Neuron (in vitro differentiated cells): ENCODE measurements at regions not wholly inside any gene's neighbourhood (a gene's known extent, or its start where the extent isn't known, plus 50 kb on each side); places are given as distances from the start of the nearest gene placed in this dataset.
"Not testable (repeated sequence)": the region's sequence is repeated elsewhere in the genome, so short reads cannot be mapped to it uniquely, and the experiment has no call there.

Experiments
- H2AFZ ChIP-seq: one replicate; pipeline ENCODE4 v1.6.1; 2013; ENCODE audit warnings: low read depth, mild to moderate bottlenecking, inconsistent platforms, low read length, moderate library complexity
- H3K27me3 ChIP-seq: one replicate; pipeline ENCODE4 v1.6.1; 2013; ENCODE audit warnings: low read length; ENCODE audit not compliant: insufficient read depth
- H3K36me3 ChIP-seq: one replicate; pipeline ENCODE4 v1.6.1; 2013; ENCODE audit warnings: low read length; ENCODE audit not compliant: insufficient read depth
- H3K4me1 ChIP-seq: one replicate; pipeline ENCODE4 v1.6.1; 2013; ENCODE audit warnings: low read length; ENCODE audit not compliant: insufficient read depth
- H3K4me3 ChIP-seq: 2 replicates; pipeline ENCODE4 v1.5.1; 2013; ENCODE audit warnings: mild to moderate bottlenecking, low read length, moderate library complexity
- H3K9me3 ChIP-seq: one replicate; pipeline ENCODE4 v1.6.1; 2013; ENCODE audit warnings: low read length

DNA sequence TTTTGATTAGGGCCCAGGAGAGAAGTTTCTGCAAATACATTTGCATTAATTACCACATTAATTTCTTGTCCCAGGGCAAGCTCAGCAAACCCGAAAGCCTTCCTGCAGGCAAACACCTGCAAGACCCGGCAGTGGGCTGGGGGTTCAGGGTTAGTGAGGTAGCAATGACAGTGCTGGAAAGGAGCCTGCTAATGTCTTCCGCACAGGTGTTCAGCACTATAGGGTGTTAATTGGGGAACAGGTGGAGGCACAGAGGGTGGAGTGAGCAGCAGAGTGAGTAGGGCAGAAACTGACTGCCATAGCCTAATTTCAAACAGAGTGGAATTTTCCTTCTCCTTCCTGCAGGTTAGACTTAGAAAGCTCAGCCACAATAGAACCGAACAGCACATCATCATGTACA is 50.9 kb upstream of the UBASH3B start:
- Histone ChIP-seq H3K36me3 (no peaks in the 10 kb centered on the region), H2AFZ (no peak overlapping the region), H3K27me3 (peaks cover 8% of the 10 kb centered on the region), H3K9me3 (no peaks in the 10 kb centered on the region), H3K4me3 (no peak overlapping the region), H3K4me1 (no peaks in the 10 kb centered on the region)

GRCh38 chr11:122601141-122602125 is 54.1 kb upstream of the UBASH3B start:
- Histone ChIP-seq H3K4me1 (no peaks in the 10 kb centered on the region), H3K9me3 (no peaks in the 10 kb centered on the region), H3K27me3 (peaks cover 8% of the 10 kb centered on the region), H3K4me3 (no peak overlapping the region), H3K36me3 (no peaks in the 10 kb centered on the region), H2AFZ (no peak overlapping the region)

- H3K36me3 ChIP-seq, result no peaks in the 10 kb centered on the region
- no peaks in the 10 kb centered on the region for H3K9me3 ChIP-seq
- H3K4me1 ChIP-seq, result no peaks in the 10 kb centered on the region
- peaks cover 7% of the 10 kb centered on the region for H3K27me3 ChIP-seq
- no peak overlapping the region for H3K4me3 ChIP-seq
- H2AFZ ChIP-seq, result no peak overlapping the region
These were observed 55.2 kb upstream of the UBASH3B start for GRCh38 chr11:122600290-122600689.

- Histone ChIP-seq H3K4me1 (no peaks in the 10 kb centered on the region), H3K36me3 (no peaks in the 10 kb centered on the region), H3K4me3 (no peak overlapping the region), H3K9me3 (no peaks in the 10 kb centered on the region), H2AFZ (no peak overlapping the region), H3K27me3 (no peaks in the 10 kb centered on the region)
These were observed 56.1 kb upstream of the UBASH3B start for GRCh38 chr11:122599434-122599833.

DNA sequence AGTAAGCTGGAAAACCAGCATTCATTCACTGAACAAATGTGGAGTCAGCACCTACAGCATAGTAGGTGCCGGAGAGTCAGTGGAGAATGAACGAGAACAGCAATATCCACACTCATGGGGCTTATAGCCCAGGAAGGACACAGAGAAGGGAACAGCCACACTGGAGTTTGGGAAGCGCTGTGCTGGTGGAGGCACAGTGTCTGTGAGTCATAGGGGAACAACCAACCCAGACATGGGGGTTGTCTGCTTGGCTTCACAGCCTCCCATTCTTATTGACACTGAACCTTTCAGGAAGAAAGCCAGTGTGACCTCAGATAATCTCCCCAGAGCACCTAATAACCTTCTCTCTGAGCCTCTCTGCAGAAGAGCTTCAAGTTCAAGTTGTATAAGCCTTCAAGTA is 56.6 kb upstream of the UBASH3B start:
- Histone ChIP-seq H3K4me3 (no peak overlapping the region), H3K9me3 (no peaks in the 10 kb centered on the region), H3K27me3 (no peaks in the 10 kb centered on the region), H3K4me1 (no peaks in the 10 kb centered on the region), H3K36me3 (no peaks in the 10 kb centered on the region), H2AFZ (no peak overlapping the region)

GRCh38 chr11:122597511-122597910 is 58.0 kb upstream of the UBASH3B start:
- no peak overlapping the region for H2AFZ ChIP-seq
- H3K4me1 ChIP-seq, result no peaks in the 10 kb centered on the region
- H3K36me3 ChIP-seq, result no peaks in the 10 kb centered on the region
- H3K9me3 ChIP-seq, result no peaks in the 10 kb centered on the region
- no peak overlapping the region for H3K4me3 ChIP-seq
- no peaks in the 10 kb centered on the region for H3K27me3 ChIP-seq

DNA sequence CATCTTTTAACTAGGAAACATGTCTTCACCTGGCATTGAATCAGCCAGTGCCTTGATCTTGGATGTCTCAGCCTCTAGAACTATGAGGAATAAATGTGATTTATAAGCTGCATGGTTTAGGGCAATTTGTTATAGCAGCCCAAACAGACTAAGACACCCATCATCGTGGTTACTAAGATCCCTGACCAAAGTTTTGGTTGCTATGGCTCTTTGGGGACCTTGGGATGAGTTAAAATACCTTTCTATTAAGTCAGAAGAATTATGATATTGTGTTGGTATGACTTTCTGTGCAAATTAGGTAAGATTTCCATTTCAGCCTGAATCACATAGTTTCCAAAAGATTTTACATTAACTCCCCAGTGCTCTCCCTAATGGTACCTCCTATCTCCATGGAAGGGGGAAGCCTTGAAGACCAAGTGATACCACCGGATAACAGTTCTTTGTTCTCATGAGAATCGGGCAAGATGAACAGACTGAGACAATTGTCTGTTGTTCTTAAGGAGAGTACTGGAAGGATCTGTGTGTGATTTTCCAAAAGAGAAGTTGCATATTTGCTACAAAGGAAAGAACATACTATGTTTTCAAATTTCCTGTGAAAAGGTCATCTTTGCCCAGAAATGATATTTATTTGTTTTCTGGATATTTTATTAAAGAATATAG is 60.4 kb upstream of the UBASH3B start:
- Histone ChIP-seq H3K36me3 (no peaks in the 10 kb centered on the region), H3K27me3 (no peaks in the 10 kb centered on the region), H2AFZ (no peak overlapping the region), H3K4me1 (no peaks in the 10 kb centered on the region), H3K4me3 (no peak overlapping the region), H3K9me3 (no peaks in the 10 kb centered on the region)

- Histone ChIP-seq H3K4me3 (no peak overlapping the region), H2AFZ (no peak overlapping the region), H3K36me3 (no peaks in the 10 kb centered on the region), H3K27me3 (no peaks in the 10 kb centered on the region), H3K9me3 (no peaks in the 10 kb centered on the region), H3K4me1 (no peaks in the 10 kb centered on the region)
These were observed 61.8 kb upstream of the UBASH3B start for GRCh38 chr11:122593473-122594420.

DNA sequence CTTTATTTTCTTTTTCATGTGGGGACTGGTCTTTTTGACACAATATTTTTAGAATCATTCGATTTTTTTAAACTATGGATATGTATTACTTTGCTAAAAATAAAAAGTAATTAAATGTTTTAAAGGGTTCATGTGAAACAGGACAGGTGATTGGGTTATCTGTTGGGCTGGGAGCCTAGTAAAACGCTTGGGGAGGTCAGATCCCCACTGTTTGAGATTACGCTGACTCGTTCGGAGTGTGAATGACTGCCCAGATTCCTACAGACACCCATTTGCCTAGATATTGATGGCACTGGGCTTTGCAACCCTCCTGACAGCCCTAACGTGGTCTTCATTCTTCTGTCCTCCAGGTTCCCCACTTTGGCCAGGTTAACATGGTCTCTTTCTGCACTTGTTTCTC is 62.9 kb upstream of the UBASH3B start:
- Histone ChIP-seq H3K4me3 (no peak overlapping the region), H3K4me1 (no peaks in the 10 kb centered on the region), H3K36me3 (no peaks in the 10 kb centered on the region), H2AFZ (no peak overlapping the region), H3K27me3 (no peaks in the 10 kb centered on the region), H3K9me3 (no peaks in the 10 kb centered on the region)

- H3K36me3 ChIP-seq, result no peaks in the 10 kb centered on the region
- H3K9me3 ChIP-seq, result no peaks in the 10 kb centered on the region
- no peaks in the 10 kb centered on the region for H3K27me3 ChIP-seq
- peaks cover 5% of the 10 kb centered on the region for H3K4me1 ChIP-seq
- H2AFZ ChIP-seq, result no peak overlapping the region
- no peak overlapping the region for H3K4me3 ChIP-seq
These were observed 70.9 kb upstream of the UBASH3B start for GRCh38 chr11:122584670-122585069.

DNA sequence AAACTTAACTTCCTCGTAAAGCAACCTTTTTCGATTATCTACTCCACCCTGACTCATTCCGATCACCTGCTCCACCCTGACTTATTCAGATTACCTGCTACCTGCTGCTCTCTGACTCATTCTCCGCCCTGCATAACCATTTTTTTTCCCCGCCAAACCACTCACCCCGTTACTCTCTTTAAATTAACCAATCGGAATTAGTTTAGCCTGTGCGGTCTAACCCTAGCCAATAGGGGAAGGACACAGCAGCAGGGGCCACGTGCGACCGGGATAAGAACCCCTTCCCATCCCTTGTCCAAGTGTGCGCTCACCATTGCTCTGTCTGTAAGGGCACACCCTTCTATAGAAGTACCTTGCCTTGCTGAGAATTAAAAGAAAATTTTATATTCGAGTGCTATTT is 75.5 kb upstream of the UBASH3B start:
- not testable (repeated sequence) for H2AFZ ChIP-seq, H3K4me1 ChIP-seq, H3K4me3 ChIP-seq, H3K27me3 ChIP-seq, H3K9me3 ChIP-seq, H3K36me3 ChIP-seq

DNA sequence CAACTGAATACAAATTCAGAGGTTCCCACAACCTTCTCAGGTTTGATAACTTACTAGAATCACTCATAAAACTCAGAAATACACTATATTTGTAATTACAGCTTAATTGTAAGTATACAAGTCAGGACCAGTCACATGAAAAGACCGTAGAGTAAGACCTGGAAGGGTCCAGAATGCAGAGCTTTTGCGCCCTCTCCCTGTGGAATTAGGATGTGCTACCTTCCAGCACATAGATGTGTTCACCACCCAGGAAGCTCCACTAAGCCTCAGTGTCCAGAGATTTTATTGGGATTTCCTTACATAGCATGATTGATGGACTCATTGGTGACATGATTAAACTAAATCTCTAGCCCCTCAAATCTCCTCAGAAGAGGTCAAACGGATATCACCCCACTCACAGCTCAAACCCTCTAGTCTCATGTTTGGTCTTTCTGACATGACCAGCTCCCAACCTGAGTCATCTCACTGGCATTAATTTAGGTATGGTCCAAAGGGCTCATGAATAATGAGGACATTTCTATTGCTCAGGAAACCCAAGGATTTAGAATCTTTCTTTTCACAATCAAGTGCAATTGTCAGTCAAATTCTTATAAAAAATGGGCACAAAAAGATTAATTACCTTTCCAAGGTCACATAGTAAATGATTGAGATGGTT is 77.2 kb upstream of the UBASH3B start:
- Histone ChIP-seq H3K36me3 (no peaks in the 10 kb centered on the region), H3K27me3 (no peaks in the 10 kb centered on the region), H2AFZ (no peak overlapping the region), H3K9me3 (no peaks in the 10 kb centered on the region), H3K4me1 (peaks cover 5% of the 10 kb centered on the region), H3K4me3 (no peak overlapping the region)
